ENCODE measurements at regions not wholly inside any gene's neighbourhood (a gene's known extent, or its start where the extent isn't known, plus 50 kb on each side); places are given as distances from the start of the nearest gene placed in this dataset.

DNA sequence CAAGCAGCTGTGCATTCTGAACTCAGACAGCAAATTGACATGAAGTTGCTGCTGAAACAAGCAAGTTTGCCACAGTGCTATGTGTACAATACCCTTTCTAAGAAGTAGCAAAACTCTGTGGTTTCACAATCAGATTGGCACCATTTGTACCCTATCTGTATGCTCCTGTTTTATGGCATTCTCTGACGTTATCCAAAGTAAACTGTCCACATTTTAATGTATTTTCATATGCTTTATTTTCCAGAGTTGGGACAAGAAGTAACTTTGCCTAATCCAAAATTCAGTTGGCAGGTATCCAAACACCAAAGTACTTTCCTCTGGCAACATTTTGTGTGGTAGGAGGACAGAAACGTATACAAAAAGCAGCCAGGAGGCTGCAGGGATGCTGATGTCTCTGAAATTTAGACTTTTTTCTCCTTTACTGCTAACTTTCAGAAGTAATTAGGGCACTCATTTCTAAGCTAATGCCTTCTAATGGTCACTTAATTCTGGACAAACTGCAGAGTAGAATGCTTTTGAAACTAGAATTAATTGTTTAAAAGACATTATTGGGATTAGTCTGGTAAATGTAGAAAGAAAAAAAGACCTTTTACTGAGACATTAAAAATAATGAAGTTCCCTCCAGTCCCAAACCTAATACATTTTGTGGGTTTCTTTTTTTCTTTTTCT lies 414.7 kb upstream of the NRP1 start:
- no peaks in the 10 kb centered on the region for H3K27me3 ChIP-seq (ENCODE audit: control insufficient read depth in 1 of 2, insufficient read depth in 2 of 2, low read length in 2 of 2)
- peaks cover 0 to 2% of the 10 kb centered on the region in 2 donors for H3K4me1 ChIP-seq (ENCODE audit: control insufficient read depth in 1 of 2, insufficient read depth in 2 of 2, low read length in 2 of 2)
- no peaks in the 10 kb centered on the region for H3K36me3 ChIP-seq (ENCODE audit: control insufficient read depth in 1 of 2, insufficient read depth in 2 of 2, low read length in 2 of 2)
- H3K9ac ChIP-seq (ENCODE audit: low read depth in 1 of 2, low read length in 2 of 2) = no peak overlapping the region
- H3K4me3 ChIP-seq (ENCODE audit: low read depth in 1 of 2, low read length in 2 of 2) = no peak overlapping the region
- H3K9me3 ChIP-seq (ENCODE audit: control insufficient read depth in 1 of 2, low read length in 2 of 2) = no peaks in the 10 kb centered on the region
- H3K27ac ChIP-seq (ENCODE audit: low read depth, low read length) = no peak overlapping the region

DNA sequence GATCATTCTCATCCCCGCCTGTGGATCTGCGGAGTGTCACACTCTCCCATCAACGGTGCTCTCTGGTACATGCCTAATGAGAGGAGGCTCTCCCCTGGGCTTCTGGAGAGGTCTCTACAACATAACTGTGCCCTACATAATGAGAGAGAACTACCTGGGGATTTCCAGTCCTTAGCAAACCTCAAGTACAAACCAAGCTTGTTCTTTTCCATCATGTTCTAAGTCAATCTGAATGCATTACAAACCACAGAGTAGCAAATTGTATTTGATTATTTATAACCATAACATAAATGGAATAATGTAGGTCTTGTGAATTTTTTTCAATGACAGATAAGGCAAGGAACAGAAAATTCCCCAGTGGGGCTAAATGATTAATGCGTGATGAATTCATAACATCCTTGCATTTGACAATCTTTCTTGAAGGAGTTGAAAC lies 412.4 kb upstream of the NRP1 start:
- peaks cover 2 to 5% of the 10 kb centered on the region in 2 donors for H3K4me1 ChIP-seq (ENCODE audit: control insufficient read depth in 1 of 2, insufficient read depth in 2 of 2, low read length in 2 of 2)
- no peak overlapping the region for H3K4me3 ChIP-seq (ENCODE audit: low read depth in 1 of 2, low read length in 2 of 2)
- no peaks in the 10 kb centered on the region for H3K27me3 ChIP-seq (ENCODE audit: control insufficient read depth in 1 of 2, insufficient read depth in 2 of 2, low read length in 2 of 2)
- no peaks in the 10 kb centered on the region for H3K9me3 ChIP-seq (ENCODE audit: control insufficient read depth in 1 of 2, low read length in 2 of 2)
- no peak overlapping the region for H3K9ac ChIP-seq (ENCODE audit: low read depth in 1 of 2, low read length in 2 of 2)
- no peak overlapping the region for H3K27ac ChIP-seq (ENCODE audit: low read depth, low read length)
- no peaks in the 10 kb centered on the region for H3K36me3 ChIP-seq (ENCODE audit: control insufficient read depth in 1 of 2, insufficient read depth in 2 of 2, low read length in 2 of 2)

DNA sequence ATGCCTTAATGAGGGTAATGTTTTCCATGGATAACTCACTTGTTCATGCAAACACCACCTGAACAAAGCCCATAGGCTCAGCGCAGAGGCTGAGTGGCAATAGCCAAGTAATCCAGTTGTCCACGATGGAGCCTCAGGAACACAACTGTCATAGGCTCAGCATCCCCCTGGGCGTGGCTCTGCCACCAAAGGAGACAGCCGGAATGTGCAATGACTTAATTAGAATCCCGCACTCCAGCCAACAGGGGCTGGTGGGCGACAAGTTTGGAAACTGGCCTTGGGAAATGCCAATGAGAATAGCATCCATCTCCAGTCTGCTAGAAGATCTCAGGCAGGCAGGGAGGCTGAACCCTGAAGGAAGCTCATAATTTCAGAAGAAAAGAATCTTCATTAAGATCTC lies 411.7 kb upstream of the NRP1 start:
- Histone ChIP-seq H3K9ac (ENCODE audit: low read depth in 1 of 2, low read length in 2 of 2) (no peak overlapping the region), H3K27ac (ENCODE audit: low read depth, low read length) (no peak overlapping the region), H3K9me3 (ENCODE audit: control insufficient read depth in 1 of 2, low read length in 2 of 2) (no peaks in the 10 kb centered on the region), H3K36me3 (ENCODE audit: control insufficient read depth in 1 of 2, insufficient read depth in 2 of 2, low read length in 2 of 2) (no peaks in the 10 kb centered on the region), H3K4me1 (ENCODE audit: control insufficient read depth in 1 of 2, insufficient read depth in 2 of 2, low read length in 2 of 2) (peaks cover 2 to 5% of the 10 kb centered on the region in 2 donors), H3K4me3 (ENCODE audit: low read depth in 1 of 2, low read length in 2 of 2) (no peak overlapping the region), H3K27me3 (ENCODE audit: control insufficient read depth in 1 of 2, insufficient read depth in 2 of 2, low read length in 2 of 2) (no peaks in the 10 kb centered on the region)

DNA sequence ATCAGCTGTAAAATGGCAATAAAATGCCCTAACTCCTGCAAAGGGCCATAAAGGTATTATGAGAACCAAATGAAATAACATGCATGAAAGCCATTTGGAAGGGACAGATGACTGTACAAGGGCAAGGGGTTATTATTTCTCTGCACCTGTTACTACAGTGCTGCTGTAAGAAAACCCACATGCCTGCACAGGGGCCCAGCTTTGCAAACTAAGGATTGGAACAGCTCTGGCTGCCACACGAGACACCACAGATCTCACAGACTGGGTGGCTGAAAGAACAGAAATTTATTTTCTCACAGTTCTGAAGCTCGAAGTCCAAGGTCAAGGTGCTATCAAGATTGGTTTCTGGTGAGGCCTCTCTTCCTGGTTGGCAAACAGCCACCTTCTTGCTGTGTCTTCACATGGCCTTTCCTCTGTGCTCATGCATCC lies 409.0 kb upstream of the NRP1 start:
- H3K4me1 ChIP-seq (ENCODE audit: control insufficient read depth in 1 of 2, insufficient read depth in 2 of 2, low read length in 2 of 2) = peaks cover 0 to 5% of the 10 kb centered on the region in 2 donors
- H3K9ac ChIP-seq (ENCODE audit: low read depth in 1 of 2, low read length in 2 of 2) = no peak overlapping the region
- no peak overlapping the region for H3K4me3 ChIP-seq (ENCODE audit: low read depth in 1 of 2, low read length in 2 of 2)
- no peaks in the 10 kb centered on the region for H3K36me3 ChIP-seq (ENCODE audit: control insufficient read depth in 1 of 2, insufficient read depth in 2 of 2, low read length in 2 of 2)
- no peak overlapping the region for H3K27ac ChIP-seq (ENCODE audit: low read depth, low read length)
- H3K9me3 ChIP-seq (ENCODE audit: control insufficient read depth in 1 of 2, low read length in 2 of 2) = no peaks in the 10 kb centered on the region
- H3K27me3 ChIP-seq (ENCODE audit: control insufficient read depth in 1 of 2, insufficient read depth in 2 of 2, low read length in 2 of 2) = no peaks in the 10 kb centered on the region

GRCh38 chr10:33739031-33739430 lies 404.6 kb upstream of the NRP1 start:
- no peaks in the 10 kb centered on the region for H3K36me3 ChIP-seq (ENCODE audit: control insufficient read depth in 1 of 2, insufficient read depth in 2 of 2, low read length in 2 of 2)
- H3K9me3 ChIP-seq (ENCODE audit: control insufficient read depth in 1 of 2, low read length in 2 of 2) = no peaks in the 10 kb centered on the region
- H3K27me3 ChIP-seq (ENCODE audit: control insufficient read depth in 1 of 2, insufficient read depth in 2 of 2, low read length in 2 of 2) = no peaks in the 10 kb centered on the region
- H3K27ac ChIP-seq (ENCODE audit: low read depth, low read length) = no peak overlapping the region
- peaks cover 5% of the 10 kb centered on the region in 2 donors for H3K4me1 ChIP-seq (ENCODE audit: control insufficient read depth in 1 of 2, insufficient read depth in 2 of 2, low read length in 2 of 2)
- no peak overlapping the region for H3K4me3 ChIP-seq (ENCODE audit: low read depth in 1 of 2, low read length in 2 of 2)
- no peak overlapping the region for H3K9ac ChIP-seq (ENCODE audit: low read depth in 1 of 2, low read length in 2 of 2)

DNA sequence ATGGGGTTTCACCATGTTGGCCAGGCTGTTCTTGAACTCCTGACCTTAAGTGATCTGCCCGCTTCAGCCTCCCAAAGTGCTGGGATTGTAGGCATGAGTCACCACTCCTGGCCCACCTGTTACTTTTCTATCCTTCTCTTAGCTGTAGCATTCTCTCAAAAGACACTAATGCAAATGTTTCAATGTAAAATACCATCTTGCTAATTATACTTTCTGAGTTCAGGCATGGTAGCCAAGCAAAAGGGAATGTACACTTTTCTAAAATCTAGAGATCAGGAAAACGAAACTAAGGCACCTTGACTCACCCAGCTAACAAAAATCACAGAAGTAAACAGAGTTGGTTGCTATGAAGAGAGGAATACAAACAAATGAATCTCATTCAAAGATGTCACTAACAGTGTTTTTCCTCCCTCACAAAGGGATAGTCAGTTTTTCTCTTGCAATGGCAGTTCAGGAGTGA lies 401.0 kb upstream of the NRP1 start:
- Histone ChIP-seq H3K9me3 (ENCODE audit: control insufficient read depth in 1 of 2, low read length in 2 of 2) (no peaks in the 10 kb centered on the region), H3K4me1 (ENCODE audit: control insufficient read depth in 1 of 2, insufficient read depth in 2 of 2, low read length in 2 of 2) (peaks cover 0 to 5% of the 10 kb centered on the region in 2 donors), H3K9ac (ENCODE audit: low read depth in 1 of 2, low read length in 2 of 2) (no peak overlapping the region), H3K36me3 (ENCODE audit: control insufficient read depth in 1 of 2, insufficient read depth in 2 of 2, low read length in 2 of 2) (no peaks in the 10 kb centered on the region), H3K27ac (ENCODE audit: low read depth, low read length) (no peak overlapping the region), H3K4me3 (ENCODE audit: low read depth in 1 of 2, low read length in 2 of 2) (no peak overlapping the region), H3K27me3 (ENCODE audit: control insufficient read depth in 1 of 2, insufficient read depth in 2 of 2, low read length in 2 of 2) (no peaks in the 10 kb centered on the region)

DNA sequence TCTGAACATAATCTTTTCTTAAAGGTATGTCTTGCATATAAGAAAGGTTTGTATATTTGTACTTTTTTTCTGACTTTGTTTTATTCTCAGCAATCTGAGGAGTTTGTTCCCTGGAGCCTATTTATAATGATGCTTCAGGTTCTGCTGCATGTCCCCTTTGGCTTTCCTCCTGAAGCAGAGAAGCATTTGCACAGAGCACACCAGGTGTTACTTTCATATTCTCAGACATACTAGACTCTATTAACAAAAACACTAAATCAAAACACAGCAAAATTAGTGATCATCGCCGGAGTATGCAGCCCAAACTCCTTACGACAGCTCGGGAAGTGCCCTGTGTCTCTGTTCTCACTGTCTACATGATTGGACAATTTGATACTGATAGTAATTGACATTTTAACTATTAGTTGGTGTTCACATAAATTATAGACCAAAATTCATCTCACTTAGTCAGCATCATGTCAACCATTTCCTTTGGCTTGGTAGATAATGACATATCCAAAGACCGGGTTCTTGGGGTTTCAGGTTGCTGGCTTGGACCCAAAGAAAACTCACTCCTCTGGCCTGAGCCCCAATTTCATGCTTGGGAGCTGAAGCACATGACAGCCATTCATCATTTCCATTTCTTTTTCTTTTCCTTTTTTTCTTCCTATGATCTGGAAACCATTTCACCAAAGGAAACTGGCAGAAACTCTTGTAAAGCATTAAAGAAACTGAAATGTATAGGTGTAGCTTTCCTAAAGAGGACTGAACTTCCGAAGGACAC lies 400.1 kb upstream of the NRP1 start:
- Histone ChIP-seq H3K4me1 (ENCODE audit: control insufficient read depth in 1 of 2, insufficient read depth in 2 of 2, low read length in 2 of 2) (peaks cover 0 to 5% of the 10 kb centered on the region in 2 donors), H3K9me3 (ENCODE audit: control insufficient read depth in 1 of 2, low read length in 2 of 2) (no peaks in the 10 kb centered on the region)

GRCh38 chr10:33733058-33733457 lies 398.6 kb upstream of the NRP1 start:
- Histone ChIP-seq H3K27ac (ENCODE audit: low read depth, low read length) (no peak overlapping the region), H3K27me3 (ENCODE audit: control insufficient read depth in 1 of 2, insufficient read depth in 2 of 2, low read length in 2 of 2) (no peaks in the 10 kb centered on the region), H3K4me3 (ENCODE audit: low read depth in 1 of 2, low read length in 2 of 2) (no peak overlapping the region), H3K36me3 (ENCODE audit: control insufficient read depth in 1 of 2, insufficient read depth in 2 of 2, low read length in 2 of 2) (no peaks in the 10 kb centered on the region), H3K9ac (ENCODE audit: low read depth in 1 of 2, low read length in 2 of 2) (no peak overlapping the region), H3K9me3 (ENCODE audit: control insufficient read depth in 1 of 2, low read length in 2 of 2) (no peaks in the 10 kb centered on the region), H3K4me1 (ENCODE audit: control insufficient read depth in 1 of 2, insufficient read depth in 2 of 2, low read length in 2 of 2) (peaks cover 0 to 5% of the 10 kb centered on the region in 2 donors)

More for the DNA sequence above, 400.1 kb upstream of the NRP1 start:
- H3K27ac ChIP-seq (ENCODE audit: low read depth, low read length) = no peak overlapping the region
- no peak overlapping the region for H3K4me3 ChIP-seq (ENCODE audit: low read depth in 1 of 2, low read length in 2 of 2)
- no peaks in the 10 kb centered on the region for H3K36me3 ChIP-seq (ENCODE audit: control insufficient read depth in 1 of 2, insufficient read depth in 2 of 2, low read length in 2 of 2)
- H3K9ac ChIP-seq (ENCODE audit: low read depth in 1 of 2, low read length in 2 of 2) = no peak overlapping the region
- no peaks in the 10 kb centered on the region for H3K27me3 ChIP-seq (ENCODE audit: control insufficient read depth in 1 of 2, insufficient read depth in 2 of 2, low read length in 2 of 2)

DNA sequence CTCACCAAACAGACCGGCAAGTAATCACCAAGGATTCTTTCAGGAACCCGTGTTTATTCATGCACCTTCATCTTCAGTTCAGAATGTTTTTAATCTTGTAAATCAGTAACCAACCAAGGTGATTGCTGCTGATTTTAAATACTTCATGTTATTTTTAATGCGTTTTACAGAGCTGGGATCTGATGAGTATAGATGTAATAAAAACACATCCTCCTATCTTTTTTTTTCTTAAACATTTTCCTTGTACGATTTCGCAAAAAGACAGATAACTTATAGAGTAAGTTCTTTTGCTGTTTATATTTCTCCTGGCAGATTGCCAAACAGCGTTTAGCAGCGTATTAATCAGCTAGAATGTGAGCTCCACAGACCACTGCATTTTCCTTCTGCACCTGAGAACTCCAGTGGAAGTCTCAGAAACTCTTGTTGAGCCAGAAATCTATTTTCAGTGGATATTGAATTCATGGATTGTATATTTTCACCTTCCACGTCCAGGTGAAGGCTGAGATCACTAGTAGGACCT lies 397.8 kb upstream of the NRP1 start:
- Histone ChIP-seq H3K27ac (ENCODE audit: low read depth, low read length) (no peak overlapping the region), H3K9ac (ENCODE audit: low read depth in 1 of 2, low read length in 2 of 2) (no peak overlapping the region), H3K4me3 (ENCODE audit: low read depth in 1 of 2, low read length in 2 of 2) (no peak overlapping the region), H3K27me3 (ENCODE audit: control insufficient read depth in 1 of 2, insufficient read depth in 2 of 2, low read length in 2 of 2) (no peaks in the 10 kb centered on the region), H3K36me3 (ENCODE audit: control insufficient read depth in 1 of 2, insufficient read depth in 2 of 2, low read length in 2 of 2) (no peaks in the 10 kb centered on the region), H3K9me3 (ENCODE audit: control insufficient read depth in 1 of 2, low read length in 2 of 2) (no peaks in the 10 kb centered on the region), H3K4me1 (ENCODE audit: control insufficient read depth in 1 of 2, insufficient read depth in 2 of 2, low read length in 2 of 2) (peaks cover 0 to 5% of the 10 kb centered on the region in 2 donors)

DNA sequence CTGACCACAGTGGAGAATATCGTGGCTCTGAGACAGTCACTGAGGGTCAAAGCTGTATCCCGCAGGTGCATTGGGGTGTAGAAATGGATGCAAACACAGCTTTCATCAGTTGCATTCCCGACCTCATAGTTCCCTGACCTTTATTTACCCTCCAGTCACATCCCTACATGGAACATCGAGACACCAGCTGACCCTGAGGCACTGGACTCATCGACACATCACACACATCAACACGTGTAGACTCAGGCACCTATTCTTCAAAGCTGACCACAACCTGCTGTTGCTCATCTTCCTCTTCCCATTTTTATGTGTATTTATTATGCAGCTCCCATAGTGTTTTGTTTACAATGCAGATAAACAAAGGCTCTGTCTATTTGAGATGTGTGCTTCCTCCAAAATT lies 396.9 kb upstream of the NRP1 start:
- H3K27me3 ChIP-seq (ENCODE audit: control insufficient read depth in 1 of 2, insufficient read depth in 2 of 2, low read length in 2 of 2) = no peaks in the 10 kb centered on the region
- no peak overlapping the region for H3K9ac ChIP-seq (ENCODE audit: low read depth in 1 of 2, low read length in 2 of 2)
- no peaks in the 10 kb centered on the region for H3K9me3 ChIP-seq (ENCODE audit: control insufficient read depth in 1 of 2, low read length in 2 of 2)
- H3K4me3 ChIP-seq (ENCODE audit: low read depth in 1 of 2, low read length in 2 of 2) = no peak overlapping the region
- H3K27ac ChIP-seq (ENCODE audit: low read depth, low read length) = no peak overlapping the region
- H3K36me3 ChIP-seq (ENCODE audit: control insufficient read depth in 1 of 2, insufficient read depth in 2 of 2, low read length in 2 of 2) = no peaks in the 10 kb centered on the region
- H3K4me1 ChIP-seq (ENCODE audit: control insufficient read depth in 1 of 2, insufficient read depth in 2 of 2, low read length in 2 of 2) = peaks cover 0 to 5% of the 10 kb centered on the region in 2 donors

Measured in duodenal mucosa (tissue), 2 donors.